ENCODE measurements at regions not wholly inside any gene's neighbourhood (a gene's known extent, or its start where the extent isn't known, plus 50 kb on each side); places are given as distances from the start of the nearest gene placed in this dataset.

DNA sequence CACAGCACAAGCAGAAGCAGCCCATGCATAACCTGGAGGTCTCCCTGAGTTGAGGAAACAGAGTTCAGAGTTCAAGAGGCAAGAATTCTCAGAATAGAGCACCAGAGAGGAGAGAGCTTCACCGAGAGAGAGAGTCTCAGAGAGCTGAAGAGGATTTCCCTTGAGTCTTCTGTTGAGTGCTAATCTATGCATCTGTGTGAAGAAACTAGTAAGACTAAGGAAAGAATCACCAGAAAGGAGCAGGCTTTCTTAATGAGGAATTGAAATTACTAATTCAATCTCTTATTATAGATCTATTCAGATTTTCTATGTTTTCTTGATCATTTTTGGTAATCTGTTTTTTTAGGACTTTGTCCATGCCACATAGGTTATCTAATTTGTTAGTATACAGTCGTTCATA, 89.3 kb upstream of the CTAGE1 start:
- no peak for DNase-seq (ENCODE audit: low spot score)
- no peak overlapping the region for H2AFZ ChIP-seq (ENCODE audit: low read length)
- WGBS, 2 donors (ENCODE audit: extremely low coverage in 2 of 2, insufficient read length in 2 of 2, insufficient replicate concordance in 1 of 2), result no CpG with 5 or more reads among the region's 2 CpGs
- H2BK12ac ChIP-seq (ENCODE audit: low read length), result no peak overlapping the region
- no peak overlapping the region for H2BK120ac ChIP-seq (ENCODE audit: low read depth, low read length)
- H3K4me1 ChIP-seq (ENCODE audit: control insufficient read depth in 2 of 2, insufficient read depth in 1 of 2, low read depth in 1 of 2, low read length in 2 of 2), result no peaks in the 10 kb centered on the region
- no peak overlapping the region for H3K4me2 ChIP-seq (ENCODE audit: insufficient read depth, low read length, poor library complexity, severe bottlenecking)
- no peak overlapping the region for H3K9ac ChIP-seq (ENCODE audit: low read depth, low read length, poor library complexity)
- no peaks in the 10 kb centered on the region for H3K9me3 ChIP-seq (replicated peaks in 1 of 2; ENCODE audit: control insufficient read depth in 2 of 2, insufficient read depth in 1 of 2, low read depth in 1 of 2, low read length in 2 of 2)
- no peaks in the 10 kb centered on the region for H3K36me3 ChIP-seq (replicated peaks in 1 of 2; ENCODE audit: control insufficient read depth in 2 of 2, insufficient read depth in 2 of 2, low read length in 2 of 2)
- H2BK5ac ChIP-seq (ENCODE audit: low read length), result no peak overlapping the region
- no peak overlapping the region for H3K23ac ChIP-seq (ENCODE audit: low read depth, low read length, poor library complexity)
- no peak overlapping the region for H3K4me3 ChIP-seq (ENCODE audit: low read length in 2 of 2)
- H2AK5ac ChIP-seq (ENCODE audit: low read depth, low read length), result no peak overlapping the region
- no peak overlapping the region for H3K27ac ChIP-seq (replicated peaks; ENCODE audit: low read length)
- no peaks in the 10 kb centered on the region for H3K27me3 ChIP-seq (ENCODE audit: control insufficient read depth in 3 of 3, insufficient read depth in 3 of 3, low read depth in 1 of 3, low read length in 3 of 3)
- H3K79me1 ChIP-seq (ENCODE audit: low read depth, low read length), result no peaks in the 10 kb centered on the region
- H3K18ac ChIP-seq (ENCODE audit: low read length), result no peak overlapping the region
- H4K8ac ChIP-seq (ENCODE audit: low read depth, low read length), result no peak overlapping the region
- H3K4ac ChIP-seq (ENCODE audit: low read length), result no peak overlapping the region
- no peak overlapping the region for H2BK15ac ChIP-seq (ENCODE audit: low read length)
- no peak overlapping the region for H4K91ac ChIP-seq (ENCODE audit: low read depth, low read length, poor library complexity)
- H3K14ac ChIP-seq (ENCODE audit: low read length), result no peak overlapping the region

DNA sequence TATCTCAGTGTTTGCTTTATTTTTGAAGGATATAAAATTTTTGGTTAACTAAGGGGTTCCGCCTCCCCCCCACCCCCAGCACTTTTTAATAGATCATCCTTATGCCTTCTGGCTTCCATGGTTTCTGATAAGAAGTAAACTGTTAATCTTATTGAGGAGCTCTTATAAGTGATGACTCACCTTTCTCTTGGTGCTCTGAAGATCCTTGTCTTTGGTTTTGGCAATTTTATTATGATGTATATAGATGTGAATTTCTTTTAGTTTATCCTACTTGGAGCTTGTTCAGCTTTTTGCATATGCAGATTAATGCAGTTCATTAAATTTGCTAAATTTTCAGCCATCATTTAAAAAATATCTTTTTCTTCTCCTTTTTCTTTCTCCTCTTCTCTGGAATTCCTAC, 91.7 kb upstream of the CTAGE1 start:
- H4K8ac ChIP-seq (ENCODE audit: low read depth, low read length), result no peak overlapping the region
- H3K27ac ChIP-seq (replicated peaks; ENCODE audit: low read length), result no peak overlapping the region
- H3K9ac ChIP-seq (ENCODE audit: low read depth, low read length, poor library complexity), result no peak overlapping the region
- no peaks in the 10 kb centered on the region for H3K4me1 ChIP-seq (ENCODE audit: control insufficient read depth in 2 of 2, insufficient read depth in 1 of 2, low read depth in 1 of 2, low read length in 2 of 2)
- H3K4me3 ChIP-seq (ENCODE audit: low read length in 2 of 2), result no peak overlapping the region
- DNase-seq (ENCODE audit: low spot score), result no peak
- no peak overlapping the region for H3K4me2 ChIP-seq (ENCODE audit: insufficient read depth, low read length, poor library complexity, severe bottlenecking)
- H3K4ac ChIP-seq (ENCODE audit: low read length), result no peak overlapping the region
- no peak overlapping the region for H2BK120ac ChIP-seq (ENCODE audit: low read depth, low read length)
- peaks cover 0 to under 1% of the 10 kb centered on the region in 2 donors for H3K9me3 ChIP-seq (replicated peaks in 1 of 2; ENCODE audit: control insufficient read depth in 2 of 2, insufficient read depth in 1 of 2, low read depth in 1 of 2, low read length in 2 of 2)
- H3K79me1 ChIP-seq (ENCODE audit: low read depth, low read length), result no peaks in the 10 kb centered on the region
- H3K36me3 ChIP-seq (replicated peaks in 1 of 2; ENCODE audit: control insufficient read depth in 2 of 2, insufficient read depth in 2 of 2, low read length in 2 of 2), result no peaks in the 10 kb centered on the region
- no CpG with 5 or more reads among the region's 1 CpG for WGBS, 2 donors (ENCODE audit: extremely low coverage in 2 of 2, insufficient read length in 2 of 2, insufficient replicate concordance in 1 of 2)
- no peak overlapping the region for H3K14ac ChIP-seq (ENCODE audit: low read length)
- H3K18ac ChIP-seq (ENCODE audit: low read length), result no peak overlapping the region
- H3K23ac ChIP-seq (ENCODE audit: low read depth, low read length, poor library complexity), result no peak overlapping the region
- no peak overlapping the region for H2BK12ac ChIP-seq (ENCODE audit: low read length)
- H2BK5ac ChIP-seq (ENCODE audit: low read length), result no peak overlapping the region
- no peak overlapping the region for H2AK5ac ChIP-seq (ENCODE audit: low read depth, low read length)
- H2AFZ ChIP-seq (ENCODE audit: low read length), result no peak overlapping the region
- H2BK15ac ChIP-seq (ENCODE audit: low read length), result no peak overlapping the region
- no peak overlapping the region for H4K91ac ChIP-seq (ENCODE audit: low read depth, low read length, poor library complexity)
- H3K27me3 ChIP-seq (ENCODE audit: control insufficient read depth in 3 of 3, insufficient read depth in 3 of 3, low read depth in 1 of 3, low read length in 3 of 3), result no peaks in the 10 kb centered on the region

DNA sequence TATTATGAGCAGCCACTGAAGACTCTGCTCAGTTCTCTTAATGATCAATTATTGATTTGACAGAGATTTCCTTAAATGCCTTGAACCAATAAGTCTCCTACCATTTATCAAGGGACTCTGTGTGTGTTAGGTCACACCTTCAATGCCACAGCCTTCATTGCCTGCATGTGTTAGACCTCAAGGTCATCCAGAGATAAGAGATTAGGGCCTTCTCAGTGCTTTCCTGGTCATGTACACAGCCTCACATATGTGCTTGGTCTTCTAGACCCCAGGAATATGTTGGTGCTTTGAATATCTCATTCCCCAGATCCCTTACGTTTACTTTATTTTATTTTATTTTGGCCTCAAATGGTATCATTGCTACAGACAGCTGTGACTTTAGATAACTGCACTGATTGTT, 93.0 kb upstream of the CTAGE1 start:
- no CpG with 5 or more reads among the region's 1 CpG for whole genome bisulfite sequencing, 2 donors (ENCODE audit: extremely low coverage in 2 of 2, insufficient read length in 2 of 2, insufficient replicate concordance in 1 of 2)
- no peak overlapping the region for H2BK120ac ChIP-seq (ENCODE audit: low read depth, low read length)

DNA sequence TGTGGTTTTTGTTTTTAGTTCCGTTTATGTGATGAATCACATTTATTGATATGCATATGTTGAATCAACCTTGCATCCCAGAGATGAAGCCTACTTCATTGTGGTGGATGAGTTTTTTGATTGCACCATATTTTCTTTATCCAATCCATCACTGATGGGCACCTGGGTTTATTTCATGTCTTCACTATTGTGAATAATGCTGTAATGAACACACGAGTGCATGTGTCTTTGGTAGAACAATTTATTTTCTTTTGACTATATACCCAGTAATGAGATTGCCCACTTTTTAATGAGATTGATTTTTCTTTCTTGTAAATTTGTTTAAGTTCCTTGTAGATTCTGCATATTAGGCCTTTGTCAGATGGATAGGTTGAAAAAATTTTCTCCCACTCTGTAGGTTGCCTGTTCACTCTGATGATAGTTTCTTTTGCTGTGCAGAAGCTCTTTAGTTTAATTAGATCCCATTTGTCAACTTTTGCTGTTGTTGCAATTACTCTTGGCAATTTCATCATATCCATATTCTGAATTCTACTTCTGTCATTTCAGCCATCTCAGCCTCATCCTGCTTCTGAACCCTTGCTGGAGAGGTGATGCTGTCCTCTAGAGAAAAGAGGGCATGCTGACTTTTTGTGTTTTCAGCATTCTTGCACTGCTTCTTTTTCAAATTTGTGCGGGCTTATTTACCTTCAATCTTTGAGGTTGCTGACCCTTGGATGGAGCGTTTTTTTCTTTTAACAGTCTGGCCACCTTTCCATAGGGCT, 96.2 kb upstream of the CTAGE1 start:
- no peak overlapping the region for H2BK120ac ChIP-seq (ENCODE audit: low read depth, low read length)
- H3K27ac ChIP-seq (replicated peaks; ENCODE audit: low read length), result no peak overlapping the region
- H4K8ac ChIP-seq (ENCODE audit: low read depth, low read length), result no peak overlapping the region
- no peaks in the 10 kb centered on the region for H3K4me1 ChIP-seq (ENCODE audit: control insufficient read depth in 2 of 2, insufficient read depth in 1 of 2, low read depth in 1 of 2, low read length in 2 of 2)
- no peak overlapping the region for H3K18ac ChIP-seq (ENCODE audit: low read length)
- peaks cover 0 to 2% of the 10 kb centered on the region in 2 donors for H3K9me3 ChIP-seq (replicated peaks in 1 of 2; ENCODE audit: control insufficient read depth in 2 of 2, insufficient read depth in 1 of 2, low read depth in 1 of 2, low read length in 2 of 2)
- no peak overlapping the region for H2BK5ac ChIP-seq (ENCODE audit: low read length)
- no peak overlapping the region for H3K4ac ChIP-seq (ENCODE audit: low read length)
- H3K23ac ChIP-seq (ENCODE audit: low read depth, low read length, poor library complexity), result no peak overlapping the region
- DNase-seq (ENCODE audit: low spot score), result no peak
- no peaks in the 10 kb centered on the region for H3K36me3 ChIP-seq (replicated peaks in 1 of 2; ENCODE audit: control insufficient read depth in 2 of 2, insufficient read depth in 2 of 2, low read length in 2 of 2)
- no peak overlapping the region for H3K14ac ChIP-seq (ENCODE audit: low read length)
- no CpG with 5 or more reads among the region's 4 CpGs for WGBS, 2 donors (ENCODE audit: extremely low coverage in 2 of 2, insufficient read length in 2 of 2, insufficient replicate concordance in 1 of 2)
- H4K91ac ChIP-seq (ENCODE audit: low read depth, low read length, poor library complexity), result no peak overlapping the region
- no peak overlapping the region for H3K9ac ChIP-seq (ENCODE audit: low read depth, low read length, poor library complexity)
- H3K79me1 ChIP-seq (ENCODE audit: low read depth, low read length), result peaks cover 2% of the 10 kb centered on the region
- H3K4me2 ChIP-seq (ENCODE audit: insufficient read depth, low read length, poor library complexity, severe bottlenecking), result no peak overlapping the region
- H3K4me3 ChIP-seq (ENCODE audit: low read length in 2 of 2), result no peak overlapping the region
- H2BK12ac ChIP-seq (ENCODE audit: low read length), result no peak overlapping the region
- no peaks in the 10 kb centered on the region for H3K27me3 ChIP-seq (ENCODE audit: control insufficient read depth in 3 of 3, insufficient read depth in 3 of 3, low read depth in 1 of 3, low read length in 3 of 3)
- H2BK15ac ChIP-seq (ENCODE audit: low read length), result no peak overlapping the region
- H2AK5ac ChIP-seq (ENCODE audit: low read depth, low read length), result no peak overlapping the region
- H2AFZ ChIP-seq (ENCODE audit: low read length), result no peak overlapping the region

More for the DNA sequence above, 93.0 kb upstream of the CTAGE1 start:
- Histone ChIP-seq H3K4me1 (ENCODE audit: control insufficient read depth in 2 of 2, insufficient read depth in 1 of 2, low read depth in 1 of 2, low read length in 2 of 2) (no peaks in the 10 kb centered on the region), H3K79me1 (ENCODE audit: low read depth, low read length) (peaks cover 2% of the 10 kb centered on the region), H2BK12ac (ENCODE audit: low read length) (no peak overlapping the region), H3K18ac (ENCODE audit: low read length) (no peak overlapping the region), H2BK15ac (ENCODE audit: low read length) (no peak overlapping the region), H3K23ac (ENCODE audit: low read depth, low read length, poor library complexity) (no peak overlapping the region), H4K8ac (ENCODE audit: low read depth, low read length) (no peak overlapping the region), H3K4ac (ENCODE audit: low read length) (no peak overlapping the region), H3K4me3 (ENCODE audit: low read length in 2 of 2) (no peak overlapping the region), H2AK5ac (ENCODE audit: low read depth, low read length) (no peak overlapping the region), H3K36me3 (replicated peaks in 1 of 2; ENCODE audit: control insufficient read depth in 2 of 2, insufficient read depth in 2 of 2, low read length in 2 of 2) (no peaks in the 10 kb centered on the region), H3K27ac (replicated peaks; ENCODE audit: low read length) (no peak overlapping the region), H4K91ac (ENCODE audit: low read depth, low read length, poor library complexity) (no peak overlapping the region), H3K9ac (ENCODE audit: low read depth, low read length, poor library complexity) (no peak overlapping the region), H3K9me3 (replicated peaks in 1 of 2; ENCODE audit: control insufficient read depth in 2 of 2, insufficient read depth in 1 of 2, low read depth in 1 of 2, low read length in 2 of 2) (peaks cover 0 to 2% of the 10 kb centered on the region in 2 donors), H3K27me3 (ENCODE audit: control insufficient read depth in 3 of 3, insufficient read depth in 3 of 3, low read depth in 1 of 3, low read length in 3 of 3) (no peaks in the 10 kb centered on the region), H2BK5ac (ENCODE audit: low read length) (no peak overlapping the region), H3K4me2 (ENCODE audit: insufficient read depth, low read length, poor library complexity, severe bottlenecking) (no peak overlapping the region), H3K14ac (ENCODE audit: low read length) (no peak overlapping the region), H2AFZ (ENCODE audit: low read length) (no peak overlapping the region)
- DNase-seq (ENCODE audit: low spot score), result no peak

Data from neuronal stem cell (in vitro differentiated cells).